CD4-positive, alpha-beta T cell treated with Interleukin-15 for 1 hour (primary cell): ENCODE measurements at regions not wholly inside any gene's neighbourhood (a gene's known extent, or its start where the extent isn't known, plus 50 kb on each side); places are given as distances from the start of the nearest gene placed in this dataset.

Source experiments
- DNase-seq: peaks from one replicate; pipeline ENCODE4 v3.0.0-alpha.2; 2020

DNA sequence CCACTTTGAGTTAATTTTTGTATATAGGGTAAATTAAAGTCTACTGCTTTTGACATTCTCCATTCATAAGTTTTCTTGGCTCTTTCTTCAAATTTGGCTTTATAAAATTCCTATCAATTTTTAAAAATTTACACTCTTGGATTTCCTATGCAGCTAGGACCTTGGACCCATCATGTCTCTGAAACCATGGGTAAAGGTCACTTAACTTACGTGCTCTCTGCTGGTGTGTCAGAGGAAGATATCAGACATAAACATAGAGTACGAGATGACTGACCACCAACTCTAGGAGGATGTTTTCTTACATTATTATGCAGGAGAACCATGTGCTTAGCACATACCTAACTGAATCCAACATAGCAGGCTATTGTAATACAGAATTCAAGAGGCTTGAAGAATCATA lies 62.5 kb upstream of the C1GALT1C1 start:
- no peak for DNase-seq

DNA sequence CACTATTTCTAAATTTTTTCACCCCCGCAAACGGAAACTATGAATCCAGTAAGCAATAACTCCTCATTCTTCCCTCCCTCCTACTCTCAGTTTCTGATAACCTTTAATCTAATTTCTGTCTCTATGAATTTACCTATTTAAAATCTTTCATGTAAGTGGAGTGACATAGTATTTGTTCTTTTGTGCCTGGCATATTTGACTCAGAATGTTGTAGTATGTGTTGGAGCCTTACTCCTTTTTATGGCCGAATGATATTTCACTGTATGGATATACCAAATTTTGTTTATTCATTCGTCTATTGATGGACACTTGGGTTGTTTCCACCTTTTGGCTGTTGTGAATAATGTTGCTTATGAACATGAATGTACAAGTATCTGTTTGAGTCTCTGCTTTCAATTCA lies 61.1 kb upstream of the C1GALT1C1 start:
- no peak for DNase-seq

DNA sequence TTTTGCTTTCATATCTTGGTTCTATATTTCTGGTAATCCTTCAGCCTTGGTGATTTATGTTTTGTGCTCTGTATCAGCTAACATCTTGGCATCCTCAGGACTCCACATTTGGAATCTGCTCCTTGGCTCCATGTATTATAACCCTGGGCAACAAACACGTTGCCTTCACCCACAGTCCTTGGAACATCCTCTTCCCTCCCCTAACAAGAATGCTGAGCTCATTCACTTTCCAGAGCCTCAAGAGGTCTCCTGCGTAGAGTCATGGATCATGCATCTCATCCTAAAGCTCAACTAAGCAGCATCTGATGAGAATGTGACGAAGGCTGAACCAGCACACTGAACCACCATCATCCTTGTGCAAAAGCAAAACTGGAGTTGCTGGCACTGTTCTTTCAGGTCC lies 60.5 kb upstream of the C1GALT1C1 start:
- DNase-seq = no peak

DNA sequence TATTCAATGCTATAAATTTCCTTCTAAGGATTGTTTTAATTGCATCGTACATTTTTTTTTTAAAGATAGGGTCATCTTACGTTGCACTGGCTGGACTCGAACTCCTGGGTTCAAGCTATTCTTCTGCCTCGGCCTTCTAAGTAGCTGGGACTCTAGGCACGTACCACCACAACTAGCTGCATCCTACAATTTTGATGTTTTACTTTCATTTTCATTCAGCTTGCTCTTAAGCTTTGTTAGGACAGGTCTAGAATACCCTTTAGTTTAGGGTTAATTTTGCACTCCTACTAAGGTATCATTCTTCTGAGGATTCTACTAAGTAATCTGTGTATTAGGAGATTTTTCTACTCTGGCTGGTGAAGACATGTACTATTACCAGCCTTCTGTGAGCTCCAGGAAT lies 50.2 kb upstream of the C1GALT1C1 start:
- no peak for DNase-seq
